ENCODE measurements at regions not wholly inside any gene's neighbourhood (a gene's known extent, or its start where the extent isn't known, plus 50 kb on each side); places are given as distances from the start of the nearest gene placed in this dataset.

DNA sequence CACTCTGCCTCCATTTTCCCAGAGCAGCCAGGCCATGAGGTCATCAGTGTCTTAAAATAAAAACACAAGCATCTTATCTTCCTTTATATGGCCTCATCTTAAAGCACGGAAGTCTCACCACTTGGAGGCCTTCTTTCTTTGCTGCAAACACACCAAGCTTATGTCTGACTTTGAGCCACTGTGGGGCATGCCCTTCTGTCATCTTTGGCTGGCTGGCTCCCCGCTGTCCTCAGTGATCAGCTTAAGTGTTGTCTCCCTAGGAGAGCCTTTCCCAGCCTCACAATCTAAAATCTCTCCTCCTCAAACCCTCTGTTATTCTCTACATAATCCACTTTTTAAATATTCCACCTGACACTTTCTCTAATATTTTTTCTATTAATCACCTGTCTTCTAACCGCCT lies 191.6 kb upstream of the TTC29 start:
- no peak overlapping the region for H3K4me3 ChIP-seq (replicated peaks; ENCODE audit: low read depth, low read length)
- DNase-seq (ENCODE audit: low read depth), result no peak
- TF ChIP-seq, protein P1, sequence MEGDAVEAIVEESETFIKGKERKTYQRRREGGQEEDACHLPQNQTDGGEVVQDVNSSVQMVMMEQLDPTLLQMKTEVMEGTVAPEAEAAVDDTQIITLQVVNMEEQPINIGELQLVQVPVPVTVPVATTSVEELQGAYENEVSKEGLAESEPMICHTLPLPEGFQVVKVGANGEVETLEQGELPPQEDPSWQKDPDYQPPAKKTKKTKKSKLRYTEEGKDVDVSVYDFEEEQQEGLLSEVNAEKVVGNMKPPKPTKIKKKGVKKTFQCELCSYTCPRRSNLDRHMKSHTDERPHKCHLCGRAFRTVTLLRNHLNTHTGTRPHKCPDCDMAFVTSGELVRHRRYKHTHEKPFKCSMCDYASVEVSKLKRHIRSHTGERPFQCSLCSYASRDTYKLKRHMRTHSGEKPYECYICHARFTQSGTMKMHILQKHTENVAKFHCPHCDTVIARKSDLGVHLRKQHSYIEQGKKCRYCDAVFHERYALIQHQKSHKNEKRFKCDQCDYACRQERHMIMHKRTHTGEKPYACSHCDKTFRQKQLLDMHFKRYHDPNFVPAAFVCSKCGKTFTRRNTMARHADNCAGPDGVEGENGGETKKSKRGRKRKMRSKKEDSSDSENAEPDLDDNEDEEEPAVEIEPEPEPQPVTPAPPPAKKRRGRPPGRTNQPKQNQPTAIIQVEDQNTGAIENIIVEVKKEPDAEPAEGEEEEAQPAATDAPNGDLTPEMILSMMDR (IDR thresholded peaks at IDR 0.05; ENCODE audit: low read length, missing control alignments), result no peak

DNA sequence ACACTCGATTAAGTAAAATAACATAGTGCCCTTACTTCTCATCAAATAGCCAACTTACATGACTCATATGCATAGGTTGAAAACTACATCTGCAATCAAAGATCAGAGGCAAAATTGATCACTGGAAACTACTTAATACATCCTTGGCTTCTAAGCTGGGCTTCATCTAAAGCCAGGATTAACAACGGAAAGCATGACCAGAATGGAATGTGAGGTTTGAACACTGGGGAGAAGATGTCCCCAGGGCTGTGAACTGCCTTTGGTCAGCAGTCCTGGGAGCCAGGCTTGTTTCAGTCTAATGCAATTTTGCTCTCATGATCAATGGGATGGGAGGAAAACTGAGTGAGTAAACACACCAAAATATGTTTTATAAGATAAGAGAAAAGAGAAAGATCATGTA lies 192.5 kb upstream of the TTC29 start:
- DNase-seq (ENCODE audit: low read depth), result peak; percentile 26
- H3K4me3 ChIP-seq (replicated peaks; ENCODE audit: low read depth, low read length), result no peak overlapping the region
- TF ChIP-seq, protein P1 (IDR thresholded peaks at IDR 0.05; ENCODE audit: low read length, missing control alignments), result no peak

DNA sequence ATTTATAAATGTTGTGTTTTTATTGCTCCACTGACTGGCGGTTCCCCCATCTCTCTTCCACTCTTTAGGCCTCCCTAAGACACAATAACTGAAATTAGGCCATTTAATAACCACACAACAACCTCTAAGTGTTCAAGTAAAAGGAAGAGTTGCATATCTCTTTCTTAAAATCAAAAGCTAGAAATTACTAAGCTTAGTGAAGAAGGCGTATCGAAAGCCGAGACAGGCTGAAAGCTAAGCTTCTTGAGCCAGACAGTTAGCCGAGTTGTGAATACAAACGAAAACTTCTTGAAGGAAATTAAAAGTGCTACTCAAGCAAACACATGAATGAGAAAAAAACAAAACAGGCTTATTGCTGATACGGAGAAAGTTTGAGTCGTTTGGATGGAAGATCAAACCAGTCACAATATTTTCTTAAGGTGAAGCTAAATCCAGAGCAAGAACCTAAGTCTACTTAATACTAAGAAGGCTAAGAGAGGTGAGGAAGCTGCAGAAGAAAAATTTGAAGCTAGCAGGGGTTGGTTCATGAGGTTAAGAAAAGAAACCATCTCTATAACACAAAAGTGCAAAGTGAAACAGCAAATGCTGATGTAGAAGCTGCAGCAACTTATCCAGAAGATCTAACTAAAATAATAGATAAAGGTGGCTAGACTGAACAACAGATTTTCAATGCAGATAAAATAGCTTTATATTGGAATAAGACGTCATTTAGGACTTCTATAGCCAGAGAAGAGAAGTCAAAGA lies 194.0 kb upstream of the TTC29 start:
- H3K4me3 ChIP-seq (replicated peaks; ENCODE audit: low read depth, low read length), result no peak overlapping the region
- TF ChIP-seq, protein P1 (IDR thresholded peaks at IDR 0.05; ENCODE audit: low read length, missing control alignments), result no peak
- no peak for DNase-seq (ENCODE audit: low read depth)

DNA sequence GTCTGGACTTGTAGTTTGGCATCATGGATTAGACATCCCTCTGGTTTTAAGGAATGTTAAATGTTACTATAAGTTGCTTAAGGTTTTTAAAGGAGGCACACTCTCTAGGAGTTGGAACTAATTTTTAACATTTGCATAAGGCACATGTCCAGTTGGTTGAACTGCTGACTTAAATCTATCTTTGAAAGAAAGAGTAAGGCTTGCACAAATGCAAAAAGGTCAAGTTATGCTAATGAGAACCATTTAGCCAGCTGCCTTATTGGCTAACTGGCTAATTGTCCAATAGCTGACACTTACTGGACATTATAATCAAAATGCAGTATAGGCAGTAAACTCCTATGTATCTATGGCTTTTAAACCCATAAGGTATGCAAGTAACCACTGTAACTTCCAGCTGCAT lies 206.1 kb upstream of the TTC29 start:
- TF ChIP-seq, protein P1 (IDR thresholded peaks at IDR 0.05; ENCODE audit: low read length, missing control alignments), result no peak
- no peak for DNase-seq (ENCODE audit: low read depth)
- H3K4me3 ChIP-seq (replicated peaks; ENCODE audit: low read depth, low read length), result no peak overlapping the region

DNA sequence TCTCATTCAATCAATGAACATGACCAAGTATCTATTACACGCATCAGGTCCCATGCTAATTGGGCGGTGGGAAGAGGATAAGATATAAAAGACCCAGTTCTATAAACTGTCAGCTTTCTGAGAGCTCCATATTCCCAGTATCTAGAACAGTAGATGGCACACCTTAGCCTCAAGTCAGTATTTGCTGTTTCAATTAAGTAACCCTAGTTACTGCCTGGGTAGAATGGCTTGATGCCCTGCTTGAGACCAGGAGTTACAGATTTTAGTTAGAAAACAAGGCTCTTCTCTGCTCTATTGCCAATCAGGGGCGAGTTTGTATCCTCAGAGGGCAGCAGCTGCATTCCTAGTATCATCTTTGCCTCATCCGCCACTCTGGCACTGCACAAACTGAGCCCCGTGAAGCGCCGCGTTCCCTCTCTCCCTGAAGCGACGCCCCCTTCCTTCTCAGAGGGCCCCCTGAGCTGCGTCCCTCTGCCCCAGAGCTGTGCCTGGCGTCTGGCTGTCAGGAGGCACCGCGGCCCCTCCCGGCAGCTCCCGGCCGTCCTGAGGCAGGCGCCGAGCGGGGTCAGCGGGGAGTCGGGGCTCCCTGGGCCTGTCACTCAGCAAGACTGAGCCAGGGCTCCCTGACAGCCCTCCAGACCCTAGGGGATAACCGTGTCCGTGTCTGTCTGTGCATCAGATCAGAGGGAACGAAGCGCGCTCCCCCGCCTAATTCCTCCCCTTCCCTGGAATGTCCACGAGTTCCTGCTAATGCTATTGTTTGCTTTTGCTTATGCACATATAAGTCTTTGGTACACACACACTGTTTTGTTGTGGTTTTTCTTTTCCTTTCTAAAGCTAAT lies 212.4 kb upstream of the TTC29 start:
- H3K4me3 ChIP-seq (replicated peaks; ENCODE audit: low read depth, low read length), result peak overlapping the region; percentile 58
- DNase-seq (ENCODE audit: low read depth), result peak; percentile 65
- TF ChIP-seq, protein P1 (IDR thresholded peaks at IDR 0.05; ENCODE audit: low read length, missing control alignments), result no peak

DNA sequence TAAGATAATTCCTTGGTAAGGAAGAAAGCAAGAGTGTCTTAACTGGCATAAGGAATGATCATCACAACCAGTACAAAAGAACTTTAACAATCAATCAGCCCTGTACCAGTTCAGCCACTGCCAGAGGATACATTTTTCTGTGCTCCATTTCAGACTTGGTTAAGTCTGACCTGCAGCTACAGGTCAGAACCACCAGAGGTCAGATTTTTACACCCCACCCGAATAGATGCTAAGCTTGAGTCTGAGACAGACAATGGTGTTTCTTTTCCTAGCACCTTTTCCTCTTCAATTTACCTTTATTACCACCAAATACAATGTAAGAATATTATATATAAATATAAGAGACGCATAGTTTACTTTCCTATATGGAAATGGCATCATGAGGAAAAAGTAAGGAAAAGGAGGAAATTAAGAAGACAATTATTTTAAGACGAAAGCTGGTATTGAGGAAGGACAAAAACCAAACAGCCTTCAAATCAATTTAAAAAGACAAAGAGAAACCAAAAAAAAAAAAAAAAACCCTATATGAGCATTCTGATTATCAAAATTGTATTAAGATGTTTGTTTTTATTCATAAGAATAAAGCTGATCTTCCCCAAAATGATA lies 215.3 kb upstream of the TTC29 start:
- no peak overlapping the region for H3K4me3 ChIP-seq (replicated peaks; ENCODE audit: low read depth, low read length)
- DNase-seq (ENCODE audit: low read depth), result peak; percentile 81
- TF ChIP-seq, protein P1 (IDR thresholded peaks at IDR 0.05; ENCODE audit: low read length, missing control alignments), result peak; percentile 86
